ENCODE measurements at regions not wholly inside any gene's neighbourhood (a gene's known extent, or its start where the extent isn't known, plus 50 kb on each side); places are given as distances from the start of the nearest gene placed in this dataset.

DNA sequence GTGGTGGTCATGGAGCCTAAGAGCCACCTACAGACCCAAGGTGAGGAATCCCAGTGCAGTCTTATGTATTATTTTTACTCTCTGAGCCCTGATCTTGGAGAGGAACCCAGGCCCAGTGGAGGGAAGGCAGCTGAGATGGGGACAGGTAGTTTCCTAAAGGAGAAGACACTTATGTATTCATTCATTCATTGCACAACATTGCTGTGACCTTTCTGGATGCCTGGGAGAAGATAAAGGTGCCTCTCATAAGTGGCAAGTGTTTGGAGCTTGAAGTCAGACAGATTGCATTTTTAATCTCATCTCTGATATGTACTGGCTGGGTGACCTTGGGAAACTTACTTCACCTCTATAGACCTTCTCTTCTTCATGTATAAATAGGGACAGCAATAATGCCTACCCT is 111.1 kb downstream of the CEBPB start:
- TF ChIP-seq, protein P1, sequence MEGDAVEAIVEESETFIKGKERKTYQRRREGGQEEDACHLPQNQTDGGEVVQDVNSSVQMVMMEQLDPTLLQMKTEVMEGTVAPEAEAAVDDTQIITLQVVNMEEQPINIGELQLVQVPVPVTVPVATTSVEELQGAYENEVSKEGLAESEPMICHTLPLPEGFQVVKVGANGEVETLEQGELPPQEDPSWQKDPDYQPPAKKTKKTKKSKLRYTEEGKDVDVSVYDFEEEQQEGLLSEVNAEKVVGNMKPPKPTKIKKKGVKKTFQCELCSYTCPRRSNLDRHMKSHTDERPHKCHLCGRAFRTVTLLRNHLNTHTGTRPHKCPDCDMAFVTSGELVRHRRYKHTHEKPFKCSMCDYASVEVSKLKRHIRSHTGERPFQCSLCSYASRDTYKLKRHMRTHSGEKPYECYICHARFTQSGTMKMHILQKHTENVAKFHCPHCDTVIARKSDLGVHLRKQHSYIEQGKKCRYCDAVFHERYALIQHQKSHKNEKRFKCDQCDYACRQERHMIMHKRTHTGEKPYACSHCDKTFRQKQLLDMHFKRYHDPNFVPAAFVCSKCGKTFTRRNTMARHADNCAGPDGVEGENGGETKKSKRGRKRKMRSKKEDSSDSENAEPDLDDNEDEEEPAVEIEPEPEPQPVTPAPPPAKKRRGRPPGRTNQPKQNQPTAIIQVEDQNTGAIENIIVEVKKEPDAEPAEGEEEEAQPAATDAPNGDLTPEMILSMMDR (IDR thresholded peaks at IDR 0.05) = no peak
- no peak for TF ChIP-seq POLR2A (IDR thresholded peaks at IDR 0.05)

Measured in right lobe of liver (tissue), 4 donors.